Naive thymus-derived CD8-positive, alpha-beta T cell (primary cell): ENCODE measurements at regions not wholly inside any gene's neighbourhood (a gene's known extent, or its start where the extent isn't known, plus 50 kb on each side); places are given as distances from the start of the nearest gene placed in this dataset.

Experiments used
- ATAC-seq, 2 donors: fragments of 150-1000 bp; cut with Tn5 transposase in 1 of 2; sonication (Bioruptor Pico), chemical (Tn5 transposase) in 1 of 2; 1 replicate in 1 of 2; 2 replicates in 1 of 2; pipeline ENCODE4 v1.10.0; 2021; ENCODE audit warnings: mild to moderate bottlenecking in 2 of 2, moderate library complexity in 2 of 2
- POLR2A ChIA-PET: fragments of 350-600 bp; sonication (Branson Sonifier 250); formaldehyde crosslinking; loops from one replicate; lab custom pipeline; 2021; ENCODE audit warnings: antibody characterized with exemption; lab: Charles Lee
- DNase-seq, 10 donors: peaks; one replicate each; pipeline versions ENCODE4 v3.0.0 to v3.0.0-alpha.2; 2020 to 2022
- H3K27ac Mint-ChIP-seq, 10 donors: one replicate each; pipeline ENCODE4 v1.8.0; 2020 to 2022; ENCODE audit warnings: mild to moderate bottlenecking in 10 of 10, mixed read lengths in 10 of 10, moderate library complexity in 4 of 10, inconsistent platforms in 1 of 10
- H3K27me3 Mint-ChIP-seq, 5 donors: one replicate each; pipeline ENCODE4 v1.8.0; 2021 to 2022; ENCODE audit warnings: mixed read lengths in 5 of 5
- H3K36me3 Mint-ChIP-seq, 3 donors: one replicate each; pipeline ENCODE4 v1.8.0; 2020 to 2022; ENCODE audit warnings: mixed read lengths in 3 of 3, mild to moderate bottlenecking in 2 of 3, inconsistent platforms in 1 of 3
- H3K4me1 Mint-ChIP-seq, 4 donors: one replicate each; pipeline ENCODE4 v1.8.0; 2021 to 2022; ENCODE audit warnings: mixed read lengths in 4 of 4
- H3K4me3 Mint-ChIP-seq, 10 donors: one replicate each; pipeline ENCODE4 v1.8.0; 2020 to 2022; ENCODE audit warnings: mild to moderate bottlenecking in 10 of 10, mixed read lengths in 10 of 10, moderate library complexity in 6 of 10, inconsistent platforms in 1 of 10
- H3K9me3 Mint-ChIP-seq, 9 donors: one replicate each; pipeline ENCODE4 v1.8.0; 2020 to 2022; ENCODE audit warnings: mixed read lengths in 9 of 9, mild to moderate bottlenecking in 3 of 9, inconsistent platforms in 1 of 9, moderate library complexity in 1 of 9

- no peak overlapping the region for H3K4me3 Mint-ChIP-seq
- no peak overlapping the region for H3K27ac Mint-ChIP-seq
- H3K27me3 Mint-ChIP-seq: peaks cover 0 to 27% (median 5%) of the 10 kb centered on the region in 5 donors
- ATAC-seq (no peak), DNase-seq (no peak)
- H3K36me3 Mint-ChIP-seq: no peaks in the 10 kb centered on the region
- POLR2A ChIA-PET: no interaction called here
- H3K9me3 Mint-ChIP-seq: peaks cover 0 to 3% (median 0%) of the 10 kb centered on the region in 9 donors
- H3K4me1 Mint-ChIP-seq: no peaks in the 10 kb centered on the region
Observed at GRCh38 chr5:5795074-5795771, 372.7 kb downstream of the ICE1 start.

DNA sequence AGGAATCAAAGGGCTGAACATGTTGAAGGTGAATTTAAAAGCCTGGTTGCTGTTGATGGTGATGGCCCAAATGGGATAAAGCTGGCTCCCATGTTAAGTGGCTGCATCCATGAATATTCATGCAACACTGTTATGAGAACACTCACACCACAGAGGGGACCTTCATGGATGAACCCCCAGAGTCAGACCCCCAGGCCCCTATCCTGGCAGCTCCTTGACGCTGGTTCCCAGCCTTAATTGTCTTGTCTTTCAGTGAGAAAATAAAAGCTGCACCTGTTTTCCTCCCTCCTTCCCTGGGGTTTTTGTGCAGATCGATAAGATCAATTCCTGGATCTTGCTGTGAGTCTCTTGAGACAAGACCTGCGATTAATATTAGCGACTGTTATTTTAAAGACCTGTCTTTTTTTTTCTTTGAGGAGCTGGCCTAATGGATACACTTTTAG, 371.7 kb downstream of the ICE1 start:
- Mint-ChIP-seq H3K36me3 (no peaks in the 10 kb centered on the region), H3K27ac (no peak overlapping the region)
- POLR2A ChIA-PET: no interaction called here

DNA sequence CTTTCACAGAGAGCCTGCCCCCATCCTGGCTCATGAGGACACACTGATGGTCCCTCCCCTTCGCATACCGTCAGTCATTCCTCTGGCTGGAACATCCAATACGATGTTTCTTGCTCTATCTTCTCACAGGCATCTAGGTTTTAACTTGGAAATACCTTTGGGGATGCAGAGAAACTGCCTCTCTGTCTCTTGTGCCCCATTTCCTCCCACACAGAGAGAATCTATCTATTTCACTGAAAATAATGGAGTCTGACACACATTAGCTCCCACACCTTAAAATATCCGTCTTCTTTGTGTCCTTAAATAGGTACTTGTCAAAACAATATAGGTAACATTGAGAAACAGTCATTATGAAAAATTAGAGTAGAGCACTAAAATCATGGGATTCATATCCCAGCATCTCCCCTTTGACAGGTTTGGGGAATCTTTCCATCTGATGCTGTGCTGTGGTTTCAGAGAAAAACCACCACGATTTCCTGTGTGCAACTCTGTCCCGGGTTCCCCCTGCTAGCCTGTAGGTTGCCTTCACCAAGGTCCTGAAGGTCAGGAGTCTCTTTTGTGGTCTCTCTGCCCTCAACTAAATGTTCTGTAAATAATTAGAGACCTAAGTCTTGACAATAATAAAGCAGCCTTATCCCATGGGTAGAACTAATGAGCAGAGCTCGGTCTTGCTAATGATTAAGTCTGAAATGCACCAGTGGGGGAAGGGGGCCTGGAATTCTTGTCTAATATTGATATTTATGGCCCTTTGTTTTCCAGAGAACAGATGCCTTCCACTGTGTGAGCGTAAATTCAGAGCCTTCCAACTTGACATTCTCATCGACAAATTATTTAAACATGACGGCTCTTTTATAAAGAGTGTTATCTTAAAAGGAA, 371.0 kb downstream of the ICE1 start:
- H3K27ac Mint-ChIP-seq: no peak overlapping the region
- no peaks in the 10 kb centered on the region for H3K36me3 Mint-ChIP-seq
- POLR2A ChIA-PET: no interaction called here
- peaks cover 0 to 3% (median 0%) of the 10 kb centered on the region in 9 donors for H3K9me3 Mint-ChIP-seq
- H3K4me3 Mint-ChIP-seq: no peak overlapping the region
- ATAC-seq (no peak), DNase-seq (no peak)
- no peaks in the 10 kb centered on the region for H3K4me1 Mint-ChIP-seq
- H3K27me3 Mint-ChIP-seq: peaks cover 0 to 27% (median 5%) of the 10 kb centered on the region in 5 donors

More for the DNA sequence above, 371.7 kb downstream of the ICE1 start:
- H3K4me3 Mint-ChIP-seq: no peak overlapping the region
- no peaks in the 10 kb centered on the region for H3K4me1 Mint-ChIP-seq
- DNase-seq (no peak), ATAC-seq (no peak)
- peaks cover 0 to 27% (median 5%) of the 10 kb centered on the region in 5 donors for H3K27me3 Mint-ChIP-seq
- peaks cover 0 to 3% (median 0%) of the 10 kb centered on the region in 9 donors for H3K9me3 Mint-ChIP-seq

DNA sequence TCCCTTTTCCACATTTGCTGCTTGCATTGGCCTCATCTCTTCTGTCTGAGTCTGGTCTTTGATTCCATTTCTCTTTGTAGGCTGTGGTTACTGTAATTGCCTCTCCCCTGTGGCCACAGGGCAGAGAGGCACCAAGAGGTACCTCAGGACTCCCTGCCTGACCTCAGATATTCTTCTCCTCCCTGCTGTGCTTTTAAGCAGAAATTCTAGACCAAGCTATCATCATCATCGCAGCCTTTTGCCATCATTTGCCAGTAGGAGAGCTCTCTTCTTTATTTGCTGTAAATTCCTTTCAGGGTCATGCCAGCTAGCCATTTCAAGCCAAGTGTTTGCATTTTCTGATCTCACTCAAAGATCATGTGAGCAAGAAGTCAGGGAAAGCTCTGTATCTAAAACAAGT, 369.6 kb downstream of the ICE1 start:
- peaks cover 0 to 11% (median 9%) of the 10 kb centered on the region in 9 donors for H3K9me3 Mint-ChIP-seq
- POLR2A ChIA-PET: no interaction called here
- no peak overlapping the region for H3K27ac Mint-ChIP-seq
- H3K4me3 Mint-ChIP-seq: no peak overlapping the region
- ATAC-seq (no peak), DNase-seq (no peak)
- no peaks in the 10 kb centered on the region for H3K4me1 Mint-ChIP-seq
- H3K27me3 Mint-ChIP-seq: peaks cover 0 to 18% (median 7%) of the 10 kb centered on the region in 5 donors
- H3K36me3 Mint-ChIP-seq: peaks cover 0 to 7% (median 0%) of the 10 kb centered on the region in 3 donors

DNA sequence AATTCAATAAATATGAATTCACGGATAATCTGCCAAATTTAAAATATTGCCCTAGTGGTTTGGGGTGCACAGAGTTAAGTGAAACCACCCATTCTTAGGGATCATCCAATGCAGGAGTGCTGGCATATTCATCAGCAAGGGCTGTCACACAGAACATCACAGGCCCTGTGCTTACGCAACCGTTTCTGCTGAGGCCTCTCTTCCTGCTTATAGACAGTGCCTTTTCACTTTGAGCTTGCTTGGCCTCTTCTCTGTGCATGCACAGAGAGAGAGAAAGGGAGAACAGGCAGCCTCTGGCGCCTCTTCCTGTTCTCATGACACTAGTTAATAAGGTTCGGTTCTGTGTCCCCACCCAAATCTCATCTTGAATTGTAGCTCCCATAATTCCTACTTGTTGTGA, 366.3 kb downstream of the ICE1 start:
- no peak overlapping the region for H3K4me3 Mint-ChIP-seq
- no peak overlapping the region for H3K27ac Mint-ChIP-seq
- POLR2A ChIA-PET: no interaction called here
- peaks cover 4 to 26% (median 16%) of the 10 kb centered on the region in 9 donors for H3K9me3 Mint-ChIP-seq
- no peaks in the 10 kb centered on the region for H3K4me1 Mint-ChIP-seq
- H3K36me3 Mint-ChIP-seq: peaks cover 0 to 7% (median 0%) of the 10 kb centered on the region in 3 donors
- DNase-seq (no peak), ATAC-seq (no peak)
- peaks cover 2 to 11% (median 4%) of the 10 kb centered on the region in 5 donors for H3K27me3 Mint-ChIP-seq

GRCh38 chr5:5787373-5787772, 364.9 kb downstream of the ICE1 start:
- no peak overlapping the region for H3K4me3 Mint-ChIP-seq
- POLR2A ChIA-PET: no interaction called here
- H3K36me3 Mint-ChIP-seq: peaks cover 0 to 7% (median 0%) of the 10 kb centered on the region in 3 donors
- peak overlapping the region in 1 of 10 donors; percentile 49 for H3K27ac Mint-ChIP-seq
- H3K9me3 Mint-ChIP-seq: peaks cover 4 to 26% (median 16%) of the 10 kb centered on the region in 9 donors
- ATAC-seq (no peak), DNase-seq (no peak)
- H3K4me1 Mint-ChIP-seq: no peaks in the 10 kb centered on the region
- peaks cover 0 to 5% (median 4%) of the 10 kb centered on the region in 5 donors for H3K27me3 Mint-ChIP-seq

- H3K27me3 Mint-ChIP-seq: peaks cover 0 to 2% (median 0%) of the 10 kb centered on the region in 5 donors
- ATAC-seq: no peak
- H3K27ac Mint-ChIP-seq: no peak overlapping the region
- no peak for DNase-seq
- no peaks in the 10 kb centered on the region for H3K4me1 Mint-ChIP-seq
- H3K4me3 Mint-ChIP-seq: no peak overlapping the region
- H3K36me3 Mint-ChIP-seq: peaks cover 0 to 7% (median 0%) of the 10 kb centered on the region in 3 donors
- peaks cover 4 to 26% (median 16%) of the 10 kb centered on the region in 9 donors for H3K9me3 Mint-ChIP-seq
- POLR2A ChIA-PET: no interaction called here
Observed at GRCh38 chr5:5784101-5784500, 361.6 kb downstream of the ICE1 start.

GRCh38 chr5:5783021-5783420, 360.5 kb downstream of the ICE1 start:
- ATAC-seq (no peak), DNase-seq (no peak)
- Mint-ChIP-seq H3K4me3 (no peak overlapping the region), H3K4me1 (no peaks in the 10 kb centered on the region), H3K9me3 (peaks cover 4 to 26% (median 16%) of the 10 kb centered on the region in 9 donors), H3K36me3 (peaks cover 0 to 7% (median 0%) of the 10 kb centered on the region in 3 donors), H3K27ac (no peak overlapping the region), H3K27me3 (peaks cover 0 to 2% (median 0%) of the 10 kb centered on the region in 5 donors)
- POLR2A ChIA-PET: no interaction called here

DNA sequence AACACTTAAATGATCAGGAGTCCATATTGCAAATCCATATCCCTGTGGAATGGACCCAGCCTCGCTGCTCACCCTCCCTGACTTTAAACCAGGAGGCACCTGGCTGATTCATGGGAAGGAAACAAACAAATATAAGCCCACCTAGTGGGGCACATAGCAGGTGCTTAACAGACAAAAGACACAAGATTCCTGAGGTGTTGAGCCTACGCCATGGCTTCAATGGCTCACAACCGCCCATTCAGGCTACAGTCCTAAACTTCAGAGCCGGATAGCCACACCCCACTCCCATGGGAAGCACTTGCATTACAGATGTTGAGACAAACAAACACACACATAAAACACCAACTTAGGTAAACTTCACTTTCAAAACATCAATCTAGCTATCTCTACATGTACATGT, 359.9 kb downstream of the ICE1 start:
- peaks cover 0 to 4% (median 0%) of the 10 kb centered on the region in 5 donors for H3K27me3 Mint-ChIP-seq
- H3K27ac Mint-ChIP-seq: no peak overlapping the region
- DNase-seq (no peak), ATAC-seq (no peak)
- peaks cover 0 to 3% (median 0%) of the 10 kb centered on the region in 3 donors for H3K36me3 Mint-ChIP-seq
- H3K4me3 Mint-ChIP-seq: no peak overlapping the region
- H3K9me3 Mint-ChIP-seq: peaks cover 4 to 19% (median 13%) of the 10 kb centered on the region in 9 donors
- POLR2A ChIA-PET: no interaction called here
- H3K4me1 Mint-ChIP-seq: no peaks in the 10 kb centered on the region

DNA sequence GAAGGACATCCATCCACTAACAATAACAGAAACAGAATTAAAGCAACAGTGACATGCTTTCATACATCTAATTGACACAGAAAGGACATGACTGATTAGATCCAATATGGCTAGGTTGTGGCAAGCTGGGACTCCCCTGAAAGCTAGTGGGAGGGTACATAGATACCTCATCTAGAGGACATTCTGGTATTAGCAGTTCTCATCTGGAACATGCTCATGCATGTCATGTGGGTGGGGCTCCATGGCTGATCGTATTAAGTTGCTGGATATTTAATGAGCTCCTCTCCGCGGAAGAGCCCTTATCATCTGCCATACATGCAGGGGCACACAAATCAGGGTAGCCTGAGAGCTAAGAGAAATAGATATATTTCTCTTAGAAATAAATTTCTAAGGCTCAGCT, 358.9 kb downstream of the ICE1 start:
- POLR2A ChIA-PET: no interaction called here
- peaks cover 0 to 4% (median under 1%) of the 10 kb centered on the region in 5 donors for H3K27me3 Mint-ChIP-seq
- H3K4me1 Mint-ChIP-seq: no peaks in the 10 kb centered on the region
- ATAC-seq (no peak), DNase-seq (no peak)
- no peak overlapping the region for H3K27ac Mint-ChIP-seq
- H3K36me3 Mint-ChIP-seq: no peaks in the 10 kb centered on the region
- no peak overlapping the region for H3K4me3 Mint-ChIP-seq
- peaks cover 0 to 9% (median 4%) of the 10 kb centered on the region in 9 donors for H3K9me3 Mint-ChIP-seq

- Mint-ChIP-seq H3K27me3 (peaks cover 2 to 14% (median 3%) of the 10 kb centered on the region in 5 donors), H3K9me3 (no peaks in the 10 kb centered on the region)
- POLR2A ChIA-PET: no interaction called here
Observed at GRCh38 chr5:5780253-5780652, 357.8 kb downstream of the ICE1 start.

GRCh38 chr5:5777013-5777412, 354.5 kb downstream of the ICE1 start:
- no peaks in the 10 kb centered on the region for H3K36me3 Mint-ChIP-seq
- H3K4me3 Mint-ChIP-seq: no peak overlapping the region
- H3K27ac Mint-ChIP-seq: no peak overlapping the region
- DNase-seq (no peak), ATAC-seq (no peak)
- POLR2A ChIA-PET: no interaction called here
- H3K9me3 Mint-ChIP-seq: no peaks in the 10 kb centered on the region
- H3K4me1 Mint-ChIP-seq: no peaks in the 10 kb centered on the region
- H3K27me3 Mint-ChIP-seq: peaks cover 2 to 17% (median 7%) of the 10 kb centered on the region in 5 donors

More at GRCh38 chr5:5780253-5780652, 357.8 kb downstream of the ICE1 start:
- no peaks in the 10 kb centered on the region for H3K4me1 Mint-ChIP-seq
- DNase-seq: no peak
- ATAC-seq: no peak
- H3K27ac Mint-ChIP-seq: no peak overlapping the region
- no peaks in the 10 kb centered on the region for H3K36me3 Mint-ChIP-seq
- H3K4me3 Mint-ChIP-seq: no peak overlapping the region

- Mint-ChIP-seq H3K4me1 (no peaks in the 10 kb centered on the region), H3K36me3 (no peaks in the 10 kb centered on the region), H3K4me3 (no peak overlapping the region), H3K27ac (no peak overlapping the region), H3K27me3 (peaks cover 2 to 17% (median 10%) of the 10 kb centered on the region in 5 donors), H3K9me3 (no peaks in the 10 kb centered on the region)
- ATAC-seq (no peak), DNase-seq (no peak)
- POLR2A ChIA-PET: no interaction called here
Observed at GRCh38 chr5:5772202-5772601, 349.7 kb downstream of the ICE1 start.
